GM12878 (cell line): ENCODE measurements at regions not wholly inside any gene's neighbourhood (a gene's known extent, or its start where the extent isn't known, plus 50 kb on each side); places are given as distances from the start of the nearest gene placed in this dataset.

Source experiments
- ATAC-seq: fragments of 200-7000 bp; cut with Tn5 transposase; 3 replicates; pipeline ENCODE4 v1.9.1; 2020; ENCODE audit warnings: mild to moderate bottlenecking, moderate library complexity
- BruUV-seq: library from RNA; stranded (reverse); fragments of 400-500 nt; replicated peaks from 2 replicates; lab custom pipeline; 2021; lab: Mats Ljungman, UMichigan
- CTCF ChIA-PET: fragments of 300-600 bp; sonication (Branson Sonifier 250); formaldehyde crosslinking; extraction: SDS; loops from one replicate; lab custom pipeline; 2021; ENCODE audit warnings: inconsistent platforms; lab: Yijun Ruan, JAX
- POLR2A ChIA-PET: fragments of 350-600 bp; formaldehyde crosslinking; extraction: SDS; loops from one replicate; lab custom pipeline; 2021; ENCODE audit warnings: inconsistent platforms; lab: Charles Lee
- RAD21 ChIA-PET: fragments of 300-600 bp; sonication (Branson Sonifier 250); formaldehyde crosslinking; loops from one replicate; lab custom pipeline; 2023; ENCODE audit warnings: antibody characterized with exemption; ENCODE audit not compliant: unreplicated experiment; lab: Charles Lee
- SMC1A ChIA-PET: fragments of 300-600 bp; sonication (Branson Sonifier 250); formaldehyde crosslinking; loops from one replicate; lab custom pipeline; 2023; ENCODE audit not compliant: unreplicated experiment, uncharacterized antibody; lab: Charles Lee
- DNase-seq: peaks from one replicate; pipeline ENCODE4 v3.0.0-alpha.2; 2011; ENCODE audit warnings: low read depth, low spot score
- FAIRE-seq: peaks from 3 replicates; lab custom pipeline; 2011; peaks lifted over from hg19 to GRCh38; lab: Jason Lieb, UNC
- H2AFZ ChIP-seq: 2 replicates; pipeline ENCODE4 v1.6.0; 2011; ENCODE audit warnings: low read depth, low read length, control low read depth; ENCODE audit not compliant: control insufficient read depth
- H3K27ac ChIP-seq: 2 replicates; pipeline ENCODE4 v1.5.1; 2011; ENCODE audit warnings: control low read depth; ENCODE audit not compliant: control insufficient read depth, insufficient read depth
- H3K27me3 ChIP-seq, 2 experiments: replicated peaks in 1 of 2; 2 replicates each; pipeline versions ENCODE4 v1.6.0 to v1.6.1; 2011; ENCODE audit warnings: low read length in 1 of 2; ENCODE audit not compliant: control insufficient read depth in 2 of 2, insufficient read depth in 2 of 2
- H3K36me3 ChIP-seq, 2 experiments: 2 replicates each; pipeline ENCODE4 v1.5.1; 2011; ENCODE audit warnings: low read length in 1 of 2; ENCODE audit not compliant: control insufficient read depth in 2 of 2, insufficient read depth in 2 of 2
- H3K4me1 ChIP-seq: 2 replicates; pipeline ENCODE4 v1.6.1; 2011; ENCODE audit warnings: mild to moderate bottlenecking, low read length, moderate library complexity, mixed read lengths; ENCODE audit not compliant: control insufficient read depth, insufficient read depth
- H3K4me2 ChIP-seq: 2 replicates; pipeline ENCODE4 v1.6.0; 2011; ENCODE audit warnings: control low read depth; ENCODE audit not compliant: control insufficient read depth, insufficient read depth
- H3K4me3 ChIP-seq: fragments of 200-600 bp; sonication (generic); 2 replicates; pipeline ENCODE4 v1.5.1; 2016
- H3K79me2 ChIP-seq: 2 replicates; pipeline ENCODE4 v1.6.0; 2011; ENCODE audit warnings: low read length; ENCODE audit not compliant: control insufficient read depth, insufficient read depth
- H3K9ac ChIP-seq: 2 replicates; pipeline ENCODE4 v1.8.0; 2011; ENCODE audit warnings: low read length, control low read depth, mixed read lengths; ENCODE audit not compliant: control insufficient read depth, insufficient read depth
- H3K9me3 ChIP-seq: replicated peaks from 3 replicates; pipeline ENCODE4 v1.5.1; 2011; ENCODE audit warnings: mild to moderate bottlenecking, low read length; ENCODE audit not compliant: control insufficient read depth, insufficient read depth
- H4K20me1 ChIP-seq: 2 replicates; pipeline ENCODE4 v1.6.0; 2011; ENCODE audit not compliant: control insufficient read depth, insufficient read depth
- ASH2L ChIP-seq: fragments of 300-600, 200-600 bp; sonication (generic); IDR thresholded peaks from 2 replicates; pipeline ENCODE4 v1.6.1; 2017; ENCODE audit warnings: low read depth, mild to moderate bottlenecking, borderline replicate concordance
- CREB1 ChIP-seq: IDR thresholded peaks from 2 replicates; pipeline ENCODE4 v1.6.1; 2012; ENCODE audit warnings: low read depth, mild to moderate bottlenecking, inconsistent platforms
- EP300 ChIP-seq, 2 experiments: fragments of 150-350 bp in 1 of 2; IDR thresholded peaks; 2 replicates each; pipeline ENCODE4 v1.6.1; 2011 to 2012; ENCODE audit warnings: low read depth in 2 of 2, low read length in 2 of 2, borderline replicate concordance in 1 of 2, improper control_type of control experiment in 1 of 2, inconsistent platforms in 1 of 2; ENCODE audit not compliant: control insufficient read depth in 1 of 2
- IRF4 ChIP-seq: IDR thresholded peaks from 2 replicates; pipeline ENCODE4 v1.6.1; 2011; ENCODE audit warnings: low read depth, low read length
- IRF5 ChIP-seq: fragments of 450-650 bp; IDR thresholded peaks from 2 replicates; pipeline ENCODE4 v1.6.1; 2017; ENCODE audit warnings: borderline replicate concordance
- MEF2B ChIP-seq: fragments of 450-650 bp; IDR thresholded peaks from 2 replicates; pipeline ENCODE4 v1.6.1; 2018; ENCODE audit warnings: mild to moderate bottlenecking, moderate library complexity; ENCODE audit not compliant: partially characterized antibody, poor library complexity, severe bottlenecking
- MYC ChIP-seq: IDR thresholded peaks from 2 replicates; pipeline ENCODE4 v1.6.1; 2011; ENCODE audit warnings: mild to moderate bottlenecking, low read length, moderate library complexity, inconsistent platforms; ENCODE audit not compliant: insufficient read depth, insufficient replicate concordance, insufficient read length, severe bottlenecking
- RELB ChIP-seq: fragments of 450-650 bp; IDR thresholded peaks from 2 replicates; pipeline ENCODE4 v1.6.1; 2017; ENCODE audit warnings: low read depth, mild to moderate bottlenecking, moderate library complexity
- RUNX3 ChIP-seq: IDR thresholded peaks from 2 replicates; pipeline ENCODE4 v1.6.1; 2012; ENCODE audit warnings: low read length, inconsistent platforms
- SIN3A ChIP-seq: IDR thresholded peaks from 2 replicates; pipeline ENCODE4 v1.6.1; 2012; ENCODE audit warnings: low read depth, low read length, improper control_type of control experiment
- SMAD1 ChIP-seq: fragments of 450-650 bp; IDR thresholded peaks from 2 replicates; pipeline ENCODE4 v1.6.1; 2018; ENCODE audit warnings: mild to moderate bottlenecking, low read depth; ENCODE audit not compliant: partially characterized antibody
- SMC3 ChIP-seq: IDR thresholded peaks from 2 replicates; pipeline ENCODE4 v1.6.1; 2011; ENCODE audit warnings: low read length, improper control_type of control experiment, borderline replicate concordance
- SPI1 ChIP-seq: IDR thresholded peaks from 2 replicates; pipeline ENCODE4 v1.6.1; 2011; ENCODE audit warnings: low read depth, mild to moderate bottlenecking, low read length, moderate library complexity, borderline replicate concordance; ENCODE audit not compliant: insufficient read depth
- SREBF2 ChIP-seq: IDR thresholded peaks from 2 replicates; pipeline ENCODE4 v1.6.1; 2012; ENCODE audit warnings: mild to moderate bottlenecking, low read length
- SUPT20H ChIP-seq: IDR thresholded peaks from 2 replicates; pipeline ENCODE4 v1.6.1; 2011; ENCODE audit warnings: low read depth, mild to moderate bottlenecking, low read length, moderate library complexity, borderline replicate concordance; ENCODE audit not compliant: control insufficient read depth
- WGBS: methylation state at CpG from one replicate; pipeline ENCODE4 v1.1.6; 2016; ENCODE audit warnings: low lambda C conversion rate; ENCODE audit not compliant: insufficient replicate concordance, insufficient coverage; ENCODE audit errors: missing lambda C conversion rate; 5-methylcytosine and 5-hydroxymethylcytosine counted together
- in situ Hi-C: fragments of 300-500 bp; cut with MboI; formaldehyde crosslinking; loops from 9 replicates; pipeline ENCODE4 v1.14.3; 2018; ENCODE audit warnings: mixed read lengths
- intact Hi-C: fragments of 100-400 bp; cut with micrococcal nuclease; formaldehyde crosslinking; loops from one replicate; pipeline ENCODE4 v1.14.2; 2022; ENCODE audit not compliant: unreplicated experiment
- TF ChIP-seq, protein P1 (sequence below): IDR thresholded peaks from 2 replicates; pipeline ENCODE4 v1.6.1; 2011; ENCODE audit warnings: low read depth, low read length, improper control_type of control experiment, borderline replicate concordance
- TF ChIP-seq, protein P2 (sequence below): fragments of 450-650 bp; IDR thresholded peaks from 2 replicates; pipeline ENCODE4 v1.6.1; 2016; ENCODE audit warnings: mild to moderate bottlenecking

DNA sequence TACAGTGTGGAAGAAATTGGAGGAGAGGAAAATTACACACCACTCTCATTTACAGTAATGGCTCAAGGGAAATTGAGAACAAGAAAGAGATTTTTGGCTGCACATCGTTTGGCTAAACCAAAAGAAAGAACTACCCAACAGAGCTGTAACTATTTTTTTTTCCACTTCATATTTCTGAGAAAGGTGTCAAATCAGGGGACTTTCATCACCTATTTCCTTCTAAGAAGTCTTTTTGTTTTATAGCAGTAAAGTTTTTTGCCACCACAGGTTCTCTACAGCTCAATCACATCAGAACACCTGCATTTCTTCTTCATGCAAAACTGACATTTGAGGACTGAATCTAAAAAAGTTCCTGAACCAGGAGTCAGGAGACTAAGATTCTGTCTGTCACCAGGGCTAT, 57.5 kb upstream of the TNIP3 start:
- SMC1A ChIA-PET = interaction anchor here (1.4 to 1.5 kb wide), 3 partner anchors 10 to 22 kb away, joined by 4 to 5 read pairs (median 4); no protein-coding TSS in a partner anchor
- Histone ChIP-seq H2AFZ (no peak overlapping the region), H3K27me3 (no peaks in the 10 kb centered on the region), H3K9me3 (no peaks in the 10 kb centered on the region), H3K4me3 (no peak overlapping the region), H3K27ac (no peak overlapping the region), H3K79me2 (no peaks in the 10 kb centered on the region), H3K36me3 (no peaks in the 10 kb centered on the region), H3K4me1 (no peaks in the 10 kb centered on the region), H3K9ac (no peak overlapping the region), H3K4me2 (no peak overlapping the region), H4K20me1 (no peaks in the 10 kb centered on the region)
- in situ Hi-C loops (no loop called here), intact Hi-C loops (no loop called here)
- 41% methylated on average over 1 of the region's 1 CpG for WGBS
- FAIRE-seq = no peak
- TF ChIP-seq MEF2B (no peak), SIN3A (no peak), SPI1 (no peak), SMC3 (no peak), RUNX3 (no peak), IRF5 (no peak), ASH2L (no peak), RELB (no peak), EP300 (IDR thresholded peaks at IDR 0.05; ENCODE audit: borderline replicate concordance in 1 of 2, control insufficient read depth in 1 of 2, low read depth in 2 of 2, low read length in 2 of 2) (no peak), IRF4 (no peak), MYC (no peak), CREB1 (no peak), SREBF2 (no peak), SUPT20H (no peak), SMAD1 (no peak)
- TF ChIP-seq, protein P1, sequence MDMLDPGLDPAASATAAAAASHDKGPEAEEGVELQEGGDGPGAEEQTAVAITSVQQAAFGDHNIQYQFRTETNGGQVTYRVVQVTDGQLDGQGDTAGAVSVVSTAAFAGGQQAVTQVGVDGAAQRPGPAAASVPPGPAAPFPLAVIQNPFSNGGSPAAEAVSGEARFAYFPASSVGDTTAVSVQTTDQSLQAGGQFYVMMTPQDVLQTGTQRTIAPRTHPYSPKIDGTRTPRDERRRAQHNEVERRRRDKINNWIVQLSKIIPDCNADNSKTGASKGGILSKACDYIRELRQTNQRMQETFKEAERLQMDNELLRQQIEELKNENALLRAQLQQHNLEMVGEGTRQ = no peak
- TF ChIP-seq, protein P2, sequence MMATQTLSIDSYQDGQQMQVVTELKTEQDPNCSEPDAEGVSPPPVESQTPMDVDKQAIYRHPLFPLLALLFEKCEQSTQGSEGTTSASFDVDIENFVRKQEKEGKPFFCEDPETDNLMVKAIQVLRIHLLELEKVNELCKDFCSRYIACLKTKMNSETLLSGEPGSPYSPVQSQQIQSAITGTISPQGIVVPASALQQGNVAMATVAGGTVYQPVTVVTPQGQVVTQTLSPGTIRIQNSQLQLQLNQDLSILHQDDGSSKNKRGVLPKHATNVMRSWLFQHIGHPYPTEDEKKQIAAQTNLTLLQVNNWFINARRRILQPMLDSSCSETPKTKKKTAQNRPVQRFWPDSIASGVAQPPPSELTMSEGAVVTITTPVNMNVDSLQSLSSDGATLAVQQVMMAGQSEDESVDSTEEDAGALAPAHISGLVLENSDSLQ = no peak
- no TSS peak for BruUV-seq
- POLR2A ChIA-PET = interaction anchor here (0.6 kb wide), 1 partner anchor 76 kb away, joined by 4 read pairs; no protein-coding TSS in a partner anchor
- RAD21 ChIA-PET = interaction anchor here (2.2 kb wide), 1 partner anchor 29 kb away, joined by 6 read pairs; no protein-coding TSS in a partner anchor
- ATAC-seq = no peak
- CTCF ChIA-PET = interaction anchor here (1.1 to 4.0 kb wide), 5 partner anchors 8 to 86 kb away, joined by 3 to 19 read pairs (median 6); no protein-coding TSS in a partner anchor
- no peak for DNase-seq
